H1 (cell line): ENCODE measurements at regions not wholly inside any gene's neighbourhood (a gene's known extent, or its start where the extent isn't known, plus 50 kb on each side); places are given as distances from the start of the nearest gene placed in this dataset.

Experiments used
- CTCF ChIA-PET: fragments of 300-600 bp; sonication (Branson Sonifier 250); formaldehyde crosslinking; loops from one replicate; lab custom pipeline; 2021; ENCODE audit not compliant: partially characterized antibody; lab: Charles Lee
- POLR2A ChIA-PET: fragments of 300-600 bp; sonication (Branson Sonifier 250); formaldehyde crosslinking; loops from one replicate; lab custom pipeline; 2021; ENCODE audit warnings: inconsistent platforms; ENCODE audit not compliant: partially characterized antibody; lab: Charles Lee
- DNase-seq, 2 experiments: peaks; one replicate each; pipeline versions ENCODE4 v3.0.0 to v3.0.0-alpha.2; 2010 to 2022; ENCODE audit warnings: low spot score in 2 of 2, low read depth in 1 of 2, mixed read lengths in 1 of 2
- FAIRE-seq: peaks from 2 replicates; lab custom pipeline; 2011; peaks lifted over from hg19 to GRCh38; lab: Jason Lieb, UNC
- H2AFZ ChIP-seq: 2 replicates; pipeline ENCODE4 v1.8.1; 2012; ENCODE audit warnings: low read length, inconsistent platforms
- H2AK5ac ChIP-seq: 2 replicates; pipeline ENCODE4 v1.6.1; 2013; ENCODE audit warnings: low read depth, low read length
- H2BK120ac ChIP-seq: replicated peaks from 2 replicates; pipeline ENCODE3; 2013; ENCODE audit warnings: low read depth, low read length, inconsistent platforms
- H2BK12ac ChIP-seq: 2 replicates; pipeline ENCODE4 v1.6.1; 2013; ENCODE audit warnings: low read depth, low read length
- H2BK15ac ChIP-seq: 2 replicates; pipeline ENCODE4 v1.6.1; 2013; ENCODE audit warnings: low read length
- H2BK20ac ChIP-seq: 2 replicates; pipeline ENCODE4 v1.6.1; 2013; ENCODE audit warnings: low read length
- H2BK5ac ChIP-seq: 2 replicates; pipeline ENCODE4 v1.6.1; 2013; ENCODE audit warnings: low read depth, low read length
- H3K14ac ChIP-seq: 2 replicates; pipeline ENCODE4 v1.6.1; 2013; ENCODE audit warnings: inconsistent platforms; ENCODE audit not compliant: insufficient read length
- H3K18ac ChIP-seq: 2 replicates; pipeline ENCODE4 v1.6.1; 2013; ENCODE audit warnings: low read length; ENCODE audit errors: extremely low read depth
- H3K23ac ChIP-seq: 2 replicates; pipeline ENCODE4 v1.6.1; 2013; ENCODE audit warnings: inconsistent platforms; ENCODE audit not compliant: insufficient read length
- H3K23me2 ChIP-seq: 2 replicates; pipeline ENCODE4 v1.6.1; 2013; ENCODE audit warnings: low read depth, low read length
- H3K27ac ChIP-seq: 2 replicates; pipeline ENCODE4 v1.6.1; 2011; ENCODE audit warnings: low read depth, low read length, inconsistent platforms
- H3K27me3 ChIP-seq, 4 experiments: replicated peaks in 1 of 4; 1 replicate in 1 of 4; 2 replicates in 3 of 4; pipeline versions ENCODE4 v1.6.1 to v1.8.1; 2011 to 2013; ENCODE audit warnings: low read length in 3 of 4, mild to moderate bottlenecking in 3 of 4, inconsistent platforms in 2 of 4, mixed read lengths in 2 of 4, moderate library complexity in 1 of 4; ENCODE audit not compliant: control insufficient read depth in 3 of 4, insufficient read depth in 3 of 4; ENCODE audit errors: extremely low read depth in 1 of 4
- H3K36me3 ChIP-seq, 4 experiments: 2 replicates each; pipeline versions ENCODE4 v1.6.1 to v1.8.1; 2011 to 2013; ENCODE audit warnings: mild to moderate bottlenecking in 4 of 4, low read length in 3 of 4, moderate library complexity in 2 of 4, control low read depth in 1 of 4, inconsistent platforms in 1 of 4; ENCODE audit not compliant: insufficient read depth in 4 of 4, control insufficient read depth in 2 of 4
- H3K4ac ChIP-seq: replicated peaks from 2 replicates; pipeline ENCODE3; 2013; ENCODE audit warnings: low read length, low read depth, mixed read lengths, inconsistent platforms; ENCODE audit not compliant: insufficient read length
- H3K4me1 ChIP-seq, 4 experiments: replicated peaks in 1 of 4; 1 replicate in 1 of 4; 2 replicates in 3 of 4; pipeline versions ENCODE4 v1.6.1 to v1.8.1; 2011 to 2013; ENCODE audit warnings: low read length in 3 of 4, inconsistent platforms in 2 of 4, mixed read lengths in 1 of 4; ENCODE audit not compliant: insufficient read depth in 4 of 4, control insufficient read depth in 3 of 4
- H3K4me2 ChIP-seq, 2 experiments: 2 replicates each; pipeline versions ENCODE4 v1.6.1 to v1.8.1; 2011 to 2013; ENCODE audit warnings: low read depth in 2 of 2, low read length in 2 of 2, control low read depth in 1 of 2, inconsistent platforms in 1 of 2, mild to moderate bottlenecking in 1 of 2; ENCODE audit not compliant: insufficient read depth in 1 of 2
- H3K4me3 ChIP-seq, 4 experiments: fragments of 200-600, 300-600 bp in 1 of 4; sonication (generic), shearing (Covaris generic), sonication (Bioruptor Twin) in 1 of 4; 2 replicates each; pipeline versions ENCODE4 v1.5.1 to v1.8.1; 2011 to 2016; ENCODE audit warnings: low read length in 4 of 4, low read depth in 3 of 4, control low read depth in 2 of 4, inconsistent platforms in 2 of 4, mild to moderate bottlenecking in 2 of 4, mixed read lengths in 1 of 4, moderate library complexity in 1 of 4; ENCODE audit not compliant: insufficient read depth in 2 of 4; ENCODE audit errors: extremely low read depth in 1 of 4
- H3K56ac ChIP-seq: replicated peaks from 2 replicates; pipeline ENCODE3; 2013; ENCODE audit warnings: low read depth, mild to moderate bottlenecking, mixed read lengths, low read length, inconsistent platforms; ENCODE audit not compliant: insufficient read length
- H3K79me1 ChIP-seq: 2 replicates; pipeline ENCODE4 v1.6.1; 2013; ENCODE audit warnings: low read depth, low read length, control low read depth
- H3K79me2 ChIP-seq, 2 experiments: 2 replicates each; pipeline versions ENCODE4 v1.6.1 to v1.8.1; 2012 to 2013; ENCODE audit warnings: low read length in 2 of 2, mild to moderate bottlenecking in 2 of 2, inconsistent platforms in 1 of 2; ENCODE audit not compliant: insufficient read depth in 2 of 2, control insufficient read depth in 1 of 2
- H3K9ac ChIP-seq, 4 experiments: replicated peaks in 1 of 4; 1 replicate in 1 of 4; 2 replicates in 3 of 4; pipeline versions ENCODE4 v1.6.1 to v1.8.1; 2011 to 2013; ENCODE audit warnings: low read depth in 3 of 4, low read length in 3 of 4, control low read depth in 2 of 4, mild to moderate bottlenecking in 2 of 4, moderate library complexity in 2 of 4, inconsistent platforms in 1 of 4; ENCODE audit errors: extremely low read depth in 1 of 4
- H3K9me3 ChIP-seq, 2 experiments: 2 replicates each; pipeline versions ENCODE4 v1.6.1 to v1.8.1; 2012 to 2013; ENCODE audit warnings: mild to moderate bottlenecking in 2 of 2, moderate library complexity in 2 of 2, control low read depth in 1 of 2, inconsistent platforms in 1 of 2, low read depth in 1 of 2, low read length in 1 of 2, mixed read lengths in 1 of 2; ENCODE audit not compliant: insufficient read depth in 2 of 2
- H4K20me1 ChIP-seq, 2 experiments: replicated peaks in 1 of 2; 2 replicates each; pipeline versions ENCODE3 to v1.8.1; 2011 to 2013; ENCODE audit warnings: inconsistent platforms in 2 of 2, low read length in 2 of 2, mild to moderate bottlenecking in 1 of 2; ENCODE audit not compliant: insufficient read depth in 2 of 2, control insufficient read depth in 1 of 2
- H4K5ac ChIP-seq: 2 replicates; pipeline ENCODE4 v1.6.1; 2013; ENCODE audit warnings: low read length, low read depth, mixed read lengths, inconsistent platforms; ENCODE audit not compliant: insufficient read length
- H4K8ac ChIP-seq: 2 replicates; pipeline ENCODE4 v1.8.0; 2013; ENCODE audit warnings: mild to moderate bottlenecking, moderate library complexity, low read length, inconsistent platforms; ENCODE audit not compliant: insufficient read depth; ENCODE audit errors: extremely low read depth
- H4K91ac ChIP-seq: replicated peaks from 2 replicates; pipeline ENCODE3; 2013; ENCODE audit warnings: low read length, mixed read lengths, inconsistent platforms; ENCODE audit not compliant: insufficient read length
- ASH2L ChIP-seq: fragments of 200-600, 300-600 bp; sonication (generic); IDR thresholded peaks from one replicate; pipeline ENCODE4 v1.7.1; 2017; ENCODE audit warnings: low read length
- FOSL1 ChIP-seq: IDR thresholded peaks from 2 replicates; pipeline ENCODE4 v1.6.1; 2011; ENCODE audit warnings: mild to moderate bottlenecking, low read depth, low read length, moderate library complexity; ENCODE audit not compliant: insufficient read depth
- PHF8 ChIP-seq: fragments of 200-600 bp; sonication (generic); conservative IDR thresholded peaks from 2 replicates; pipeline ENCODE4 v1.7.1; 2012; ENCODE audit warnings: low read depth, mild to moderate bottlenecking, inconsistent platforms, low read length, moderate library complexity
- SP1 ChIP-seq: IDR thresholded peaks from 2 replicates; pipeline ENCODE4 v1.6.1; 2011; ENCODE audit warnings: low read depth, low read length
- TBP ChIP-seq: IDR thresholded peaks from 2 replicates; pipeline ENCODE4 v1.6.1; 2011; ENCODE audit warnings: low read depth, low read length, improper control_type of control experiment
- WGBS, 2 experiments: shearing (Covaris generic) in 1 of 2; methylation state at CpG; one replicate each; pipeline versions ENCODE4 v1.1.6 to v1.1.7; 2013 to 2015; ENCODE audit warnings: low lambda C conversion rate in 2 of 2, mixed read lengths in 2 of 2, inconsistent platforms in 1 of 2, low coverage in 1 of 2, missing lambda C conversion rate in 1 of 2; ENCODE audit not compliant: insufficient replicate concordance in 2 of 2, insufficient coverage in 1 of 2, insufficient read length in 1 of 2; ENCODE audit errors: extremely low coverage in 1 of 2, missing lambda C conversion rate in 1 of 2; 5-methylcytosine and 5-hydroxymethylcytosine counted together

DNA sequence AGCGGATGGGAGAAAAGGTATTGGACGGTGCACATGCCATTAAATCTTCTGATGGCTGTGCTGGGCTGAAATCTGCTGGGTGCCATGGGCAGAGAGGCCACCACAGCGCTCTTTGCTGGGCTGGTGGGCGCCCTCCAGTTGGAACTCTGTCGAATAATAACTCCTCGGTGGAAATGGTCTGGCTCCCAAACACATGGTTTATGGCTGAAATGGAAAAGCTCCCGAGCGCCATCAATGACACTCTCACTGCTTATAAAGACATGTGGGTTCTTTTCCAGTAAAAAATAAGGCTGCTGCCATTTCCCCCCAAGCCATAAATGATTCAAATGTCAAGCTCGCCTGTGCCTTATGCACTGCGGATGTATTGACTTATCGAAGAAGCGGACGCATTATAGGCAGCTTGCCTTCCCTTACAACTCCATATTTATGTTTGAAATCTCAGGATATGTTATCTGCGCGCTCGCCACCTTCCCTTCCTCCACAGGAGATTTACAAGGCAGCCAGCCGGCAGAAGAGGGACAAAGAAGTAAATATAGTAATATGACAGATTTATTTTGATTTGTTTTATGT is 239.0 kb upstream of the MKI67 start:
- no peaks in the 10 kb centered on the region for H3K4me1 ChIP-seq
- H3K27me3 ChIP-seq = no peaks in the 10 kb centered on the region
- no peak for TF ChIP-seq PHF8
- TF ChIP-seq FOSL1 = no peak
- no peak for TF ChIP-seq ASH2L
- TF ChIP-seq TBP = no peak
- no peak for TF ChIP-seq SP1

More for the DNA sequence above, 239.0 kb upstream of the MKI67 start:
- H4K20me1 ChIP-seq = no peaks in the 10 kb centered on the region
- H3K4ac ChIP-seq = no peak overlapping the region
- FAIRE-seq (no peak), DNase-seq (no peak)
- H3K14ac ChIP-seq = no peak overlapping the region
- no peaks in the 10 kb centered on the region for H3K36me3 ChIP-seq
- no peak overlapping the region for H2AFZ ChIP-seq
- H3K4me3 ChIP-seq = no peak overlapping the region
- no peak overlapping the region for H4K5ac ChIP-seq
- no peak overlapping the region for H2BK20ac ChIP-seq
- ChIA-PET POLR2A (no interaction called here), CTCF (interaction anchor here (0.7 to 1.5 kb wide), 2 partner anchors 166 to 773 kb away, joined by 3 read pairs; no protein-coding TSS in a partner anchor)
- no peak overlapping the region for H3K56ac ChIP-seq
- H2BK12ac ChIP-seq = no peak overlapping the region
- H3K9me3 ChIP-seq = peaks cover 0 to 3% of the 10 kb centered on the region in 2 experiments; a peak in 1 of 4 replicates
- H3K23me2 ChIP-seq = no peaks in the 10 kb centered on the region
- H3K4me2 ChIP-seq = no peak overlapping the region
- H3K18ac ChIP-seq = no peak overlapping the region
- H3K23ac ChIP-seq = no peak overlapping the region
- H3K79me1 ChIP-seq = no peaks in the 10 kb centered on the region; the same call in 1 of the 2 replicates
- no peak overlapping the region for H4K91ac ChIP-seq
- H2BK15ac ChIP-seq = no peak overlapping the region
- H2AK5ac ChIP-seq = no peak overlapping the region
- no peak overlapping the region for H2BK5ac ChIP-seq
- H2BK120ac ChIP-seq = no peak overlapping the region
- no peak overlapping the region for H3K9ac ChIP-seq
- WGBS, 2 experiments = 91% methylated on average over 17 of the region's 17 CpGs; no CpG with 5 or more reads in 1 of the 2 experiments
- no peak overlapping the region for H3K27ac ChIP-seq
- no peak overlapping the region for H4K8ac ChIP-seq
- H3K79me2 ChIP-seq = no peaks in the 10 kb centered on the region
